ENCODE measurements at regions not wholly inside any gene's neighbourhood (a gene's known extent, or its start where the extent isn't known, plus 50 kb on each side); places are given as distances from the start of the nearest gene placed in this dataset.

DNA sequence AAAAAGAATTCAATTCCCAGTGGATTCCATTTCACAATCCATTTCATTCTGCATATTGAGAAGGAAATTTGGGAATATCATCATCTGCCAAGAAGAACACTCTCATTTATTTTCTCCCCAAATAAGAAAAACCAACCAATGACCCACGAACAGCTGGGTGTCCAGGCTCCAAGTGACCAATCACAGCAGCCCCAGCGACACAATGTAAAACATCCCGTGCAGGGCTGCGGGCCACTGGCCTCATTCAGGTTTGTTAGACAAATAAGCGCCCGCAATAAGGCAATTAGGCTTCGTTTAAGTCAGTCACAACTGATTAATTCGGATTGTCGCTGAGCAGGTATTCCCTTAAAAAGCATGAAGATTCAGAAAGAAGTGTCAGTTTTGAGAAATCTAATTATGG is 378.6 kb downstream of the EIPR1 start:
- DNase-seq (ENCODE audit: low read depth, low spot score) = no peak

DNA sequence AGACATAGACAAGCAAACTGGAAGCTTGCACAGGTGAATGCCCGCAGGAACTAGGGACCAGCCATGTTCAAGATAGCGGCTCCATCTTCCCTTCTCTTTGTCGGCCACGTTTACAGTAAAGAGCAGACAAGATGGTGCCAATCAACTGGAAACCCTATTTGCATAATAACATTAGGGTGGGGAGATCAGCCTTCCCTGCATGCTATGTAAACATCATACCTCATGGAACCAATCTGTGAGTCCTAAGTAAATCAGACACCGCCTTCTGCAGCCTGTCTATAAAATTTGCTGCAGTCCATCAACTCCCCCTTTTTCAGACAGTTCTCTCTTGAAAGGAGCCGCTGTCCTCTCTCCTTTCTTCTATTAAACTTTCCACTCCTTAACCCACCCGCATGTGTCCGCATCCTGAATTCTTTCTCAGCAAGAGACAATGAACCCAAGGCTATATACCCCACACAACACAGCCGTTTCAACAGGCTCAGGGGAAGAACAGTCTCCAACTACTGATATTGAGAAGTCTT is 384.4 kb downstream of the EIPR1 start:
- DNase-seq (ENCODE audit: low read depth, low spot score) = no peak

DNA sequence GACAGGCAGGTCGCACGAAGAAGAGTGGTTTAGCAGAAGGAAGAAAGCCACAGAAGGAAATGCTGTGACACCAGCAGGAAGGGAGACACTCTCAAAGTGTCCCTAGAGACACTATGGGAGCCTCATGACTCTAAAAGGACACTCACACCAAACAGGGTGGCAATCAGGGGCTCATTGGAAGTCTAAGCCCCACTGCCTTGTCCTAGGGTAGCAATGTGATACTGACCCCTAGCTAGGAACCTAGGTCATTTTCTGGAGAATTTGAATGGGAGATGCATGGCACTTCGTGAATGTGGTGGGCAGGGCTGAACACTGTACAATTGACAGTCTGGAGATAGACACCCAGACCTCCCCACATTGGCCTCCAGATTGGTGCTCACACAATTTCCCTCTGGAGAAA is 385.0 kb downstream of the EIPR1 start:
- DNase-seq (ENCODE audit: low read depth, low spot score) = no peak

DNA sequence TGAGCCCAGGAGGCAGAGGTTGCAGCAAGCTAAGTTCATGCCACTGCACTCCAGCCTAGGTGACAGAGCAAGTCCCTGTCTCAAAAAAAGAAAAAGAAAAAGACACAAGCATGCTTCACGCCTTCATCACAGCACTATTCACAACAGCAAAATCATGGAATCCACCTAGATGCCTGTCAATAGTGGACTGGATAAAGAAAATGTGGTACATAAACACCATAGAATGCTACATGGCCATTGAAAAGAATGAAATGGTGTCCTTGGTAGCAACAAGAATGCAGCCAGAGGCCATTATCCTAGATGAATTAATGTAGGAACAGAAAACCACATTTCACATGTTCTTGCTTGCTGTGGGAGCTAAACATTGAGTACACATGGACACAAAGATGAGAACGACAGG is 392.6 kb downstream of the EIPR1 start:
- no peak for DNase-seq (ENCODE audit: low read depth, low spot score)

DNA sequence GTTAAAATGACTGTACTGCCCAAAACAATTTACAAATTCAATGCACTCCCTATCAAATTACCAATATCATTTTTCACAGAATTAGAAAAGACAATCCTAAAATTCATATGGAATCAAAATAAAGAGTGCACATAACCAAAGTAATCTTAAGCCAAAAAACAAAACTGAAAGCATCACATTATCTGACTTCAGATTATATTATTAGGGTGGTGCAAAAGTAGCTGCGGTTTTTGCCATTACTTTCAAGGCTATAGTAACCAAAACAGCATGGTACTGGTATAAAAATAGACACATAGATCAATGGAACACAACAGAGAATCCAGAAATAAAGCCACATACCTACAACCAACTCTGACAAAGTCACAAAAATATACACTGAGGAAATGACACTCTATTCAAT is 396.6 kb downstream of the EIPR1 start:
- no peak for DNase-seq (ENCODE audit: low read depth, low spot score)

DNA sequence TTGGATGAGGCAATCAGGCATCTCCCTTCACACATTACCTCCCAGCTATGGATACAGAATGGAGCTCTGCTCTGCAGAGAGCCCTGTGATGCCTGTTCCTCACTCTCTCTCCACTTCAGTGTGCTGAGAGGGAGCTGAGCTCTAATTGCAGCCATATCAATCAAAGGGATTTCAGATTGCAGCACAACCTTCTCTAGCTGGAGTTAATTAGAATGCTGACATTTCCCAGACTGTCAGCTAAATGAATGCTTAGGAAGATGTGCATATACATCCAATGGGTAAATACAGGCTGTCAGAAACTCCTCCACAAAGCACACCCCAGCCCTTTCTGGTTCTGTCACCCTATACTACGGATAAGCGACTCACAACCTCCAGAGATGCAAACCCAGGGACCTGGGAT is 402.6 kb downstream of the EIPR1 start:
- DNase-seq (ENCODE audit: low read depth, low spot score) = no peak

DNA sequence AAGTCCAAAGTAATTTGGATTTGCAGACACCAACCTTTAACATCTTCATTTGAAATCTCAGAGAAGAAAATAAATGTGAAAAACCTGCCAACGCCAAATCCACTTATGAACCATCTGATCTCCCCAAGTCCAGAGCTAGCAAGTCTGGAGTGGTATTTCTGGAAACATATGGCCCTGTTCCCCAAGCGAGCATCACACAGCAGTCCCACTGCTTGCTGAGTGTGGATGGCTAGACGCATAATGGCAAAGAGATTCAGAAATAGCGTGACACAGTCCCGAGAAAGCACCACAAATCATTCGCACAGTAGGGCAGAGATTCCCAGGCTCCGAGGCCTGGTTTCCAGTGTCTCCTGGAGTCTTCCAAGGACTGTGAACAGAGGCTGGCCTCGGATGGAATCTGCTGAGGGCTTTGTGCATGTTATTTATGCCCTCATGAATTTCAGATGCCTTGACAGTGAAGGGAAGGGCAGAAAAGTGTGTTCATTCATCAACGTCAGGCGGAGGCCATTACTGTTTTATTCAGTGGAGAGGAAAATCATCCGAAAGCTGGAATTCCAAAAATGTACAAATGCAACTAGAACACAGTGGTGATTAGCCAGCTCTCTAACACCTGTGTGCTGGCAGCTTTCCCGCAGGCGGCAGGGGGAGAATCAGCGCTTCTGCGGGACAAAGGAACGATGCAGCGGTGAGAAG is 417.0 kb downstream of the EIPR1 start:
- DNase-seq (ENCODE audit: low read depth, low spot score) = no peak

DNA sequence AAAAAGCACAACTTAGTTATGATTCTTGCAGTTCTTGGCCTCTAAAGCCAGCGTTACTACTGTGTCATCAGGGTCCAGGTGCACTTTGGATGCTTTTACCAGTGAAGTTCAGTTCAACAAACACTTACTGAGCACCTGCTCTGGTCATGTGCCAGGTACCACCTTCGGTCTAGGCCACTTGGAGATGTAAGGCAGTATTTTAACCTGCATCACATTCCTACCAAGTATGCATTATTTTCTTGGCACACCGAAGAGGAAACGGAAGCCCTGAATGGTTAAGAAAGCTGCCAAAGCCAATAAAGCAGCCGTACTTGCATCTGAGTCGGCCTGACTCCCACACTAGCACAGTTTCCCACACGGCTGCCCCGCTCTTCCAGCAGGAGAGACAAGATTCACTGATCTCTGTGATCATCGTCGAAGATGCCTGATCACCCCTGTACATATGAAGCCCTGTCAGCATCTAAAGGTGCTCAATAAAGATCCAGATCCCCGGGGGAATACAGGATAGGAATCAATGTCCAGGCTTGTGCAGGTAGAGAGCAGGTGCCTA is 427.1 kb downstream of the EIPR1 start:
- DNase-seq (ENCODE audit: low read depth, low spot score) = no peak

DNA sequence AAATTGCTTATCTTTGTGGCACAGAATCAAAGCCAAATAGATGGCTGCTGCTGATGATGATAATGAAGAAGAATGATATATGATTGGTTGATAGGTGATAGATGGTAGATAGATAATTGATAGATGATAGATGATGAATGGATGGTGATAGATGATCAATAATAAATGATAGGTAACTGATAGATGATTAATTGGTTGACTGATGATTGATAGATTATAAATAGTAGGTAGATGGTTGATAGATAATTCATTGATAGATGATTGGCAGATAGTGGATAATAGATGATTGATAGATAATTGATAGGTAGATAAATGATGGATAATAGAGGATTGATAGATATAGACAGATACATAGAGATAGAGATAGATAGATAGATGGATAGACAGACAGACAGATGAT is 430.2 kb downstream of the EIPR1 start:
- DNase-seq (ENCODE audit: low read depth, low spot score) = no peak

DNA sequence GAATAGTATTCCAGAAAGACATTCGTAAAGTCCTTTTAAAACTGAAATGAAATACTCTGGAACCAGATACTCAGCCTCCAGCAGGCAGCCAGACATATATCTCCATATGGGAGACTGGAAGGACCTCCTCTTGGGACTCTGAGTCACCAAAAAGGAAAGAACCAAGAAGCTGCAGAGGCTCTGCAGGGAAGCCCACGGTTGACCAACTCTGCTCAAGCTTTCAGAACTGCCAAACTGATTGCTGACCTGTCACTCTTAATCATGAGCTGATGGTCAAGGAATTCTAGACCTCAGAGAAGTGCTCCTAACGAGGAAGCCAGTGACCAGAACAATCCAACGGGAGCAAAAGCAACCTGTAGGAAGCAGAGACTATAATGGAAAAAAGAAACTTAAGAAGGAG is 434.7 kb downstream of the EIPR1 start:
- no peak for DNase-seq (ENCODE audit: low read depth, low spot score)

DNA sequence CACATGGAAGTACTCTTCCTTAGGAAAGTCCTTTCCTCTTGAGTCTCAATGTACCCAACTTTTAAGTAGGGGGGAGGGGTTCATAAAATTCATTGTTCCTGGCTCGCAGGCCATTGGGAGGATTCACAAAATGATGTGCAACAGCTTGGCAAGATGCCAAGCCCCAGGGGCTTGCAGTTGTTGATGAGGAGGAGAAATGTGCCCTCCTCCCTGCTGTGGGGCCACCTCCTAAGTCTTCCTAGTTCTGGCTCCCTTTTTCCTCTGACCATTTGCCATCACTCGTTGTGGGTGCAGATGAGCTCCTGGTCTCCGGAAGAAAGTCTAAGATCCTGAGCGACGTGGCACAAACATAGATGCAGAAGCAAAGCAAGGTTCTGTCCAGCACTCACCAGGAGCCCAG is 435.4 kb downstream of the EIPR1 start:
- DNase-seq (ENCODE audit: low read depth, low spot score) = no peak

DNA sequence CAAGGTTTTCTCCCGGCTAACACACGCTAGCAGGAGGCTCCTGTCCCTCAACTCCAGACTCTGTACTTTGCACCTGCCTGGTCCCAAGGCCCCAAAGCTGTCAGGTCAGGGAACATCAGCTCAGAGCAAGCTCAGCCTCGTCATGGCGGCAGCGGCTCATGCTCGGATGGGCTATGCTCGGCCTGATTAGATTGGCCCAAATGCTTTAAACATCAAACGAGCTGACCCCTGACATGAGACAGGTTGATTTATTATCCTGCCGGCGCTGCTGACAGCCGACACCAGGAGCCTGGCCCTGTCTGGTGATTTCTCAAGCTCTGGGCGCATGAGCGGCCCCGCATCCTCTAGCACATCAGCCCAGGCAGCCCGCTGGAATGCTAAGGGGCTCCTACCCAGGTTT is 436.4 kb downstream of the EIPR1 start:
- DNase-seq (ENCODE audit: low read depth, low spot score) = no peak

DNA sequence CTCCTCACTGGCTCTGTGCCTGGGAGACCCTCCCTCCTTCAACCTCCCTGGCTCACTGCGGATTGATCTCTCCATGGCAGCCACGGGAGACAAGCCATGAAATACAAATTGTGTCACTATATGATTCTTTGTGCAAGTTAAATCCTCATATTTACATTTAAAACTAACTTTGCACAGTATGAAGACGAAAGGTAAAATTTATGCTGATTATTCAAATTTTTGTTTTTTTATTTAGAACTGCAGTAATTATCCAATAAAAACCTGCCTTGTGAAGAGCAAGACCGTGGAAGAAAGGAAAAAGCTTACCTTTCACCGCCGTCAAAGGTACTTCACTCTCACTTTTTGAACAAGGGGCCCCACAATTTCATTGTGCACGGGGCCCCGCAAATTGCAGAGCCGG is 436.9 kb downstream of the EIPR1 start:
- DNase-seq (ENCODE audit: low read depth, low spot score) = no peak

DNA sequence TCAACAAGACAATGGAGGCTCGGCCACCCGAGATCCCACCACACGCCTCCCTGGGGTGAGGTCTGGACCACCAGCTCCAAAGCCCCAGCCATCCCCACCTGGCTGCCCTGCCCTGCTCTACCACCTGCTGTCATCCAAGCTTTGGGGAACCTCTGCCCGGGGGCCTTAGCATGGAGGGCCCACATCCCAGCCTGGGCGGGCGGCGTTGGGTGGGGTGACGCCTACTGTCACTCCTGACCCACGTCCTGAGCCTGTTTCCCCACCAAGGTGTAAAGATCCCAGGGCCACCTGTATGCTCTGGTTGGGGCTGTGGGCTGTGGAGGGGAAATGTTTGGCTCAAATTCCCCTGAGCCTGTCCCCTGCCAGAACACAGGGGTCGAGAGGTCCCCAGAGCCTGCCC is 437.6 kb downstream of the EIPR1 start:
- DNase-seq (ENCODE audit: low read depth, low spot score) = no peak

DNA sequence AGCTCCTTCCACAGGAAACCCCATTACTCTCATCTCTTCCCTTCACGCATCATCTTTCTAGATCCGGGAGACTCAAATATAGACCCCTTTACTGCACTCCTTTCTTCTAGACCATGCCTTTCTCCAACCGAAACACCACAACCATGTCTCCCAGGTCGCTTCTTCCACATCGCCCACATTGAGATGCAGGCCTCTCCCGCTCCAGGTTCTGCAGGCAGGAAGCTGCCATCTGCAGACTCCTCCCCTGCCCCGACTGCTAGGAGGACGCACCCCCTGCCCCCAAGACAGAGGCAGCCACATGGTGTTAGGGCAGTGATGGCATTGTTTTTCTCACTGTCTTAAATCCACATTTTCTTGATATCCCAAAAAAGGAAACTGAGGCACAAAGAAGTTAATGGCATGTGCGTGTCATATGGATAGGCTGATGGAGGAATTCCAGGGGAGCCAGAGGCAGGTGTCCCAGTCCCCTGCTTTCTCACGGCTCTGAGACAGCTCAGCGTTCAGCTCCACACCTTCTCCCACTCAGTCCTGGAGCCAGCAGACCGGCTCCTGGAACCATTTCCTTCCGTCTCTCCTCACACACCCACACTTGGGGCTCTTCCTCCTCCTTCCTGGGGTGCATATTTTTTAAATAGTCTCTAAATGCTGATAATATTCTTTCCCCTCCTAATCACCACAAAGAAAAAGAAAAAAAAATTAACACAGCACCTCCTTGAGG is 438.4 kb downstream of the EIPR1 start:
- DNase-seq (ENCODE audit: low read depth, low spot score) = no peak

DNA sequence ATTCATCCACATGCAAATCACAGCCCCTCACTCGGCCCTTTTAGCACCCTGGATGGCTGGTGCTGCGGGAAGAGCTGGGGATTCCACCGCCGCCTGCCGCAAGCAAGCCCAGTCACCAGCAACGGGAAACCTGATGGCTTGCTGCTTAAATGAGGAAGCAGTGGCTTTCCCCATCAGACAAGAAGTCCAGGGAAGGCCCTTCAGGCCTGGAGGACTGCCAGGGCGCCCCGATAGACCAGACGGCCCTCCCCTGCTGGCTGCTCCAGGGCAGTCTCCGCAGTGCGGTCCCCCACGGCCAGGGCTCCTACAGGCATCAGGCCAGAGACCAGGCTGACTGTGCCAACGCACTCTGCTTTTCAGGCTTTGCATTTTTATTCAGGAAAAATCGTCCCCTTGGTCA is 439.1 kb downstream of the EIPR1 start:
- no peak for DNase-seq (ENCODE audit: low read depth, low spot score)

DNA sequence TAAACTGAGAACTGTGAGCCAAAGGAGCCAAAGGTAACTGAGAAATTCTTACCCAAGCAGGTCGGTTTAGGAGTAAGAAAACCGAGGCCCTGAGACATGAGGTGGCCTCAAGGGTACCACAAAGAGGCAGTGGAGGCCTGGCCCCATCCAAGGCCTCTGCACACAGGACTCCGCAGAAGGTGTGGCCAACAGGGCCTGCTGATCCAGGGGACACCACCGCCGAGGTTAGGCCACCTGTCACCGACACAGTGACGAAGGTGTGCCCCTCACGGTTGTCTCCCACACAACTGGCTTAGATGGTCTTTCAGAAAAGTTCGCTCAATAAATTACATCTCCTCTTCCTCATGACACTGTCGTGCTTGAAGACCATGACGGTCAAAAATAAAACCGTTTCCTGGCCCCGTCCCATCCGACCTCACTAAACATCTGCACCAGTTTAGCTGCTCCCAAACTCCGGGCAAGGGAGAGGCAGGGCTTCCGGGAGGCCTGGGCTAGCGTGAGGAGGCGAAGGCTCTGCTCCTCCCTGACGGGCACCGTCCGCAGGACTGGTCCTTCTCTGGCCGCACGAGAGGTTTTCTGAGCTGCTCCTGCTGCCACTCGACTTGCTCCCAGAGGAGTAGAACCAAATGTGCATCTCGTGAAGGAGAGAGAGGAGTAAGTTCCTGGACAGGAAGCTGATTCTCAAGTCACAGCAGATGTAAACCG is 442.0 kb downstream of the EIPR1 start:
- DNase-seq (ENCODE audit: low read depth, low spot score) = no peak

DNA sequence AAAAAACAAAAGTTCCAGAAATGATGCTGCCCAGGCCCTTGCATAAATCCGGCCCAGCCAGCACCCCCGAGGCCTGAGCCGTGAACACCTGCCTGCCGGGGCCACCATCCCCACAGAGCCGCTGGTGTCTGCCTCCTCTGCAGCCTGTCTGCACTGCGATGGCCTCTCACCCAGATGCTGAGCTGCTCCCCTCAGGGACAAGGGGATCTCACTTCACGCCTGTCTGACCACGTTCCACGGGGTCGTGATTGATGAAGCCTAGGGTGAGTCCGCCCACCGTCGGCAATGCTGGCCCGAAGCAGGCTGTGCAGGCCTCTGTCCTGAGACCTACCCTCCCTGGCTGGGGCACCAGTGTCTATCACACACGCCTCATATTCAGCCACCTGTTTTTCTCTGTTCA is 444.2 kb downstream of the EIPR1 start:
- DNase-seq (ENCODE audit: low read depth, low spot score) = no peak

DNA sequence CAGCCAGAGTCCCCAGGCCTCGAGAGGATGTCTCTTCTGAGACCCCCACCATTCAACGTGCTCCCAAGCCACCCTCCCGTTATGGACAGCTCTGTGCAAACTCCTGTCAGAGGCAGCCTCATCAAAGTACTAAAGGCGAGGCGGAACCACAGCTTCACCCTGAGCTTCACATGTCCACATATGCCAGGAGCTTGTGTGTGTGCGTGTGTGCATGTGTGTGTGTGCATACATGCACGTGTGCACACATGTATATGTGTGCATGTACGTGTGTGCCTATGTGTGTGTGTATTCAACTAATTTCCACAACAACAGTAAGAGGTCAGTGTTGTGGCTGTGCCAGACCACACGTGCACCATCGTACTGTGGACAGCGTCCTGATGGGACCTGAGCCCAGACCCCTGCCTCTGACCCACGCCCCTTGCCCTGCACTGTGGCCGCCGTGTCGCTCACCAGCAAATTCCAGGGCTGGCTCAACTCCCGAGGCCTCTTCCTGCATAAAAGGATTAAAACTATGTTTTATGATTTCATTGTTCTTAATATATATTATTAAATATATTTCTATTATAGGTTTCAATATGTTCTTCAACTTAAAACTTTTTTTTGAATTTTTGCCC is 444.8 kb downstream of the EIPR1 start:
- DNase-seq (ENCODE audit: low read depth, low spot score) = no peak

DNA sequence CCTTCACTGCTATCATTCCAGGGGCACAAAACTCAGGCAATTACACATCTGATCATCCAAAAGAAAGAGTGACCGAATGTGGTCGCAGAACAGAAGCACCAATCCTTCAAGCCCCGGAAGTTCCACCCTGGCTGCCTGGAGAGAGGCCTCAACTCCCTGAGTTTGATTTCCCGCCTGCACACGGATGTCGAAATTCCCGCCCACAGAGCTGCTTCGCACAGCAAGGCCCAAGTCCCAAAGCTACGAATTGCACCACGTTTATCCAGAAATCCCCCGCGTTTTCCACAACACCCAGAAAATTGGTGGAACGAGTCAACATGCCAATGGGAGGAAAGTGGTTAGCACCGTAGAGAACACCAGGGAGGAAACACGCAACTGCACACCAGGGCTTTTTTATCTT is 445.4 kb downstream of the EIPR1 start:
- no peak for DNase-seq (ENCODE audit: low read depth, low spot score)

DNA sequence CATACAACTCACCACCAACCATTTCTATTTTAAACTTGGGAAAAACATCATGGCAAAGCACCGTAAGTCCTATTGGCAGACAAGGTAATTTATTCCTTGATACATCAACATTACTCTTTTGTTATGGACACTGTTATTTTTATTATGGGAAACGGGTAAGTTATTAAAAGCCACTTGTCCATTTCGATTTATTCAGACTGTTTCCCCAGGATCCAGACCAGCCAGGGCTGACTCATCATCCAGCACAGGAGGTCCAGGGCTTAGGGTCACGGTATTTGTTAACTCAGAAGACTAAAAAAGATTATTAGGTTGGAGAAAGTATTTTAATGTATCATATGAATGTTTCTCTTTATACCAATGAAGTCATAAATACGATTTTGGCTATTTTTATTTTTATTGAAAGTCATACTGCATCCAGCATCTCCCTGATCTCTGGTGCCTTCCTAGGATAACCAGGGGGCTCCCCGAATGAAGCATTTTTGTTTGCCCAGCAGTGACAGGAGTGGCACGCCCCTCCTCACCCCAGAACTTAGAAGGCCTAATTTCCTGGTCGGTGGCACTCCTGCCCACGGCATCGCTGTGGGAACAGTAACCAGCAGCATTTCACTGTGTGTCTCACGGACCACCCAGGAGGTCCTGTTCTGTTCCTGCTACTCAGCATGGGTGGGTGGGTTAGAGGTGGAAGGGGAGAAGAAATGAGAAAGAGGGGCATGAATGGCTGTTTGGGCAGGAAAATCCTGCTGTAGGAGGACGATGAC is 446.1 kb downstream of the EIPR1 start:
- no peak for DNase-seq (ENCODE audit: low read depth, low spot score)

Measured in activated naive CD8-positive, alpha-beta T cell treated with anti-CD3 and anti-CD28 coated beads, Interleukin-2, amount 50 U/mL, for 16 hours (primary cell).